GM13976 (cell line): ENCODE measurements at regions not wholly inside any gene's neighbourhood (a gene's known extent, or its start where the extent isn't known, plus 50 kb on each side); places are given as distances from the start of the nearest gene placed in this dataset.

Experiments used
- DNase-seq: peaks from one replicate; pipeline ENCODE4 v3.0.0; 2012; ENCODE audit warnings: low spot score
- CTCF ChIP-seq: IDR thresholded peaks from 2 replicates; pipeline ENCODE4 v1.5.1; 2012; ENCODE audit warnings: borderline replicate concordance, mild to moderate bottlenecking; ENCODE audit not compliant: insufficient read depth; ENCODE audit errors: extremely low read depth, missing control alignments, control extremely low read depth
- in situ Hi-C: fragments of 300-500 bp; cut with MboI; formaldehyde crosslinking; loops from one replicate; pipeline ENCODE4 v1.12.0; 2022; ENCODE audit warnings: low sequenced_read_pairs, mixed read lengths, inconsistent platforms; ENCODE audit not compliant: unreplicated experiment

- in situ Hi-C loops = no loop called here
- no peak for TF ChIP-seq CTCF
- no peak for DNase-seq
Measured at GRCh38 chr6:6522709-6523108, 65.8 kb upstream of the LY86 start.

GRCh38 chr6:6524951-6525350 is 63.6 kb upstream of the LY86 start:
- in situ Hi-C loops = loop anchor here (25.0 kb wide), 1 partner anchor 1063 kb away; no protein-coding TSS in a partner anchor
- DNase-seq = no peak

GRCh38 chr6:6525933-6526332 is 62.6 kb upstream of the LY86 start:
- in situ Hi-C loops = loop anchor here (25.0 kb wide), 1 partner anchor 1064 kb away; no protein-coding TSS in a partner anchor
- TF ChIP-seq CTCF = no peak
- no peak for DNase-seq

More at GRCh38 chr6:6524951-6525350, 63.6 kb upstream of the LY86 start:
- TF ChIP-seq CTCF = no peak

GRCh38 chr6:6529275-6529674 is 59.2 kb upstream of the LY86 start:
- in situ Hi-C loops = loop anchor here (25.0 kb wide), 1 partner anchor 1067 kb away; no protein-coding TSS in a partner anchor
- TF ChIP-seq CTCF = no peak
- no peak for DNase-seq

GRCh38 chr6:6533176-6533575 is 55.3 kb upstream of the LY86 start:
- no peak for DNase-seq
- TF ChIP-seq CTCF = no peak
- in situ Hi-C loops = loop anchor here (25.0 kb wide), 1 partner anchor 1071 kb away; no protein-coding TSS in a partner anchor

- in situ Hi-C loops = loop anchor here (25.0 kb wide), 1 partner anchor 1072 kb away; no protein-coding TSS in a partner anchor
- TF ChIP-seq CTCF = no peak
- DNase-seq = no peak
Measured at GRCh38 chr6:6534399-6534798, 54.1 kb upstream of the LY86 start.
